NCI-H1417 treated with DMSO at 0.1 percent for 48 hours (cell line): ENCODE measurements at regions not wholly inside any gene's neighbourhood (a gene's known extent, or its start where the extent isn't known, plus 50 kb on each side); places are given as distances from the start of the nearest gene placed in this dataset.

Source experiments
- DNase-seq: peaks from one replicate; lab custom pipeline; 2025; lab: John Stamatoyannopoulos, UW

DNA sequence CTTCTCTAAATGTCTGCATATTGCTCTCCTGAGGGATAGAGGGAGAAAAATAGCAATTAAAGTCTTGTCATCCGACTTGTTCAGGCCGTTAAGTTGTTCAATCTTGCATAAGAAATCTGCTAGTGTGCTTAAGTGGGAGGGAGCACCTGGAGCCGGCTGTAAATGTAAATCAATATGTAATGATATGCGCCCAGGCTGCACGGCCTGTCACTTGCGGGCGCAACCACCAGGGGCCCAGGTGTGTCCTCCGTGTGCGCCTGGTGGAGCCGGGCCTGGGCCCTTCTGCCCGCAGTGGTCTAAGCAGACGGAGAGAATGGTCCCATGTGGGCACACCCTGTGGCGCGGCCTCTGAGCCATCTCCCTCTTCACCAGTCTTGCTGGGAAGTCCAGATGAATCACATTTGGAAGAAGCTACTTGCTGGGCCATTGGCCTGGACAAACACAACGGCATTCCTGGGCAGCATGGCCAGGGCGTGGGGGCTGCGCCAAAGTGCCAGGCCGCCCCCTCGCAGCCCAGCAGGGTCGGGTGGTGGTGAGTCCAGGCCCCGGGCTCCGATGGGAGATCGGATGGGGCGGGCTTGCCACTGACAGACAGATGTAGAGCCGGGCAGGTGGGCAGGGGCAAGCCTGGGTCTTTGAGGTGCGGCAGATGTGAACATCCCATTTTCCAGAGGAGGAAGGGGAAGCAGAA lies 193.3 kb upstream of the C14orf180 start:
- DNase-seq, result no peak

GRCh38 chr14:104387022-104388010 lies 192.2 kb upstream of the C14orf180 start:
- no peak for DNase-seq

DNA sequence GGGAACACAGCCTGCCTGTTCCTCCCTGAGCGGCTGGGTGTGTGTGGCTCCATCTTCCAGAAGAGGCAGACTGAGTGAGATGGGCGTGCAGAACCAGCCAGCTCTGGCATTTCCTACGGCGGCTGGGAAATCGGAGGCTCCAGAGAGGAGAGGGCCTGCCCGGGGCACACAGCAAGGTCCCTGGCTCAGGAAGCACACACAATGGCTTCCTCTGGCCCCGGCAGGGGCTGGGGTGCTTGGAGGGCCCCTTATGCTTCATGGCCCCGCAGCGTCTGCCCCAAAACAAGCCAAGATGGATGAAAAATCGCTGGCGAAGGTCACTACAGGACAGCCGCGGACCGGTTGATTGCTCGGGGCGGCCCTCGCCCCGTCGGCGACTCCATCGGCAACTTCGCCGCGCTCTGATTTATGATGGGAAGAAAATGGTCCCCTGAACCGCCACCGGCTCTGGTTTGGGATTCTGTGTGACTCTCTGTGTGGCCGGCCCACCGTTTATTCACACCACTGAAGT lies 191.5 kb upstream of the C14orf180 start:
- no peak for DNase-seq

DNA sequence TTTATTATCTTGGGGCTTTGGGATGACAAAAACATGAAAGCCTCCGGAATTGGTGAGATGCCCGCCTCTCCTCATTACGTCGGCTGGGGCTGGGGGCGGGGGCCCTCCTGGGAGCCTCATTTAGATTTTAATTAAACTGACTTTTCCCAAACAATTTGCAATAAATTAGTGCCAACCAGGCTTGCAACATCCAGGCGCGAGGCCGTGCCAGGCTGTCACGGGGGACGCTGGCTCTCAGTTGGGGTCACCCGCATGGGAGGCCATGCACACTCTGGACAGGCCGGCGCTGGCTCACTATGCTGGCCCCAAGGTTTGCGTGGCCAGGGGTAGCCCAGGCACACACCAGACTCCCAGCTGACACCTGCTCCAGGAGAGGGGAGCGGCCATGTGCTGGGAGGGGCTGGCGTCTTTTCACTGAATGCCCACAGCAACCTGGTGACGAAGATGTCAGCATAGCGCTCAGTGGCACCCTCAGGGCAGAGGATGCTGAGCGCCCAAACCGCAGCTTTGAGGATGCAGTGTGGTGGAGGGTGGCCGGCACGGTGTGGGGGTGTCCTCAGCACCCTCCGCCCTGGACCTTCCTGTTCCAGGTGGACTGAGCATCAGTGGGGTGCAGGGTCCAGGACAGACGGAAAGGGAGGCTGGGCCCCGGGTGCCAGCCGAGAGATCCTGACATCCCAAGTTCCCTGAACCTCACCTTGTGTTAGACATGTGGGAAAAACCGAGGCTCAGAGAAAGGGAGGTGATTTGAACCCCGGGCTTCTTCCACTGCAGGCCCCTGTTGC lies 190.8 kb upstream of the C14orf180 start:
- no peak for DNase-seq

- no peak for DNase-seq
These were observed 190.0 kb upstream of the C14orf180 start for GRCh38 chr14:104389326-104390220.

GRCh38 chr14:104390221-104390931 lies 189.2 kb upstream of the C14orf180 start:
- DNase-seq, result no peak

DNA sequence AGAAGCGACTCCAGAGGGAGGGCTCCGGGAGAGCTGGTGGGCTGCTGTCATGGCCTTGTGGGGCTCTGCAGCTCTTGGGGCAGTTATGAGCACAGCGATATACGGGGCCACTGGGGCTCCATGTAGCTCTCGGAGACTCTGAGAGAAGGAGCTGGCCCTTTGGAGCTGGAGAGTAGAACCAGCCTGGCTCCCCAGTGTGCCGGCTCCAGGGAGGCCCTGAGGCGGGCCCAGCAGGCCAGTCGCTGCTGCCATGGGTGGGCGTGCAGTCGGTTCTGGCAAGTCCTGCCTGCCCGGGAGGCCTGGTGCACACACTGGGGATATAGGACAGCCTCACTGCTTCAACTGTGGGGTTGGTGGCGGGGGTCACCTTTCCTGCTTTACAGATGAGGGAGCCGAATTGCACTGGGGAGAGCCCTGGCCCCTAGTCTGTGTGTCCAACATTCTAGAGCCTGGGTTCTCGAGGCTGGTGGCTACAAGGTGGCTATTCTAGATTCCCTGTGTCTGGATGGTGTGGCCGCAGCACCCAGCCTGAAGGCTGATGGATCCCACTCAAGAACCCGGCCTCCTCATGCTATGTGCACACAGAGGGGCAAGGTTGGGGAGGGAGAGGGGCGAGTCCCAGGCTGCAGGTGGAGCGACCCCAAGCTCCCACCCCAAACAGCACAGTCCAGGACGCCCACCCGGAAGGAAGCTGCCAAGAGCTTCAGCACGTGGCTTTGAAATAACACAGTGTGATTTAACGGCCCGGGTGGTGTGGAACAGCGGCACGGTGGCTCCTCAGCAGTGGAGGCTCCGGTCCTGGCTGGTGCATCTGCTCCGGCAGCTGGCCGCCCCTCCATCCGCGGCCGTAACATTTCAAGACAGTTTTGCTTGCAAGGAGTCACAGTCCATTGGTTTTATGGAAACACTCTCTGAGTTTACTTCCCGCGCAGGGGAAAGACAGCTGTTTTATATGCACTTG lies 188.3 kb upstream of the C14orf180 start:
- no peak for DNase-seq

DNA sequence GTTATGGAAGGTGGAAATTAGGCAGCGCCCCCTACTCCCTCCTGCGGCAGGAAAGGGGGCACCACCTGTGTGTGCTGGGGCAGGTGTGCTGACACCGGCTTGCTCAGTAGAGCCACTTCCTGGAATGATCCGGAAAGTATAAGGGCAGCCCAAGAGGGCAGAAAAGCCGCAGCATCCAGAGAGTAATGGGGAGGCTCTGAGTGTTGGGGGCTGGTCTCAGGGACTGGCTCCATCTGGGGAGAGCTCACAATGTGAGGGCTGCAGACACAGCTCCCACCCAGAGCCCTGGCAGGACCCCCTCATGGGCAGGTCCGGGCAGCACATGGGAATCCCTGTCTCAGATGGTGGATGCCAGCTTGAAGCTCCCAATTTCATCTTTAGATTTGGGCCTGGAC lies 187.6 kb upstream of the C14orf180 start:
- no peak for DNase-seq

GRCh38 chr14:104392396-104393198 lies 187.0 kb upstream of the C14orf180 start:
- no peak for DNase-seq

DNA sequence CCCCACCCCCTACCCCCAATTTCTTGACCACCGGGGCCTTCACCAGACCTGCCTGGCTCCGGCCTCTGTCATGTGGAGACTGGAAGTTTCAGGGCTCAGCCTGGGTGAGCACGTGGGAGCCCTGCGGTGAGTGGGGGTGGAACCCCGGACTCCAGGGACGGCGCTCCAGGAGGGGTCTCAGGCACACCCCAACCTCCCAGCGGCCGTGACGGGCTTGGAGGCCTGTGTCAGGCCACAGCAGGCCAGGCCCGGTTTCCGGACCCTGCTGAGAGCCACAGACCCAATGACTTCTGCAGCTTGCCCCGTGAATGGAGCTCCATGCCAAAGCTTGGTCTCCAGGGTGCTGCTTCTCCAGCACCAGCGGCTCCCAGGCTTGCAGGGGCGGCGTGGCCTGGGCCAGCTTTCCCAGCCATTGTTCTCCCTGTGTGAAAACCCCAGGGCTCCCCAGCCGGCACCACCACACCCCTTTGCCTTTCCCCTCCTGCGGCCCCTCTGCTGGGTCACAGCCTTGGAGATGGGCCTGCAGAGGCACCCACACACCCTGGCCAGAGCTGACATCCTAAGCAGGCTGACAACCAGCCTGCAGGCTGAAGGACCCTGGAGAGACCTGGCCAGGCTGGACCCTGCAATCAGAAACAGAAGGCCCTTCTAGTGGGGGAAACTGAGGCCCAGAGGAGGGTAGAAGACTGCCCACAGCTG lies 186.2 kb upstream of the C14orf180 start:
- DNase-seq, result no peak

DNA sequence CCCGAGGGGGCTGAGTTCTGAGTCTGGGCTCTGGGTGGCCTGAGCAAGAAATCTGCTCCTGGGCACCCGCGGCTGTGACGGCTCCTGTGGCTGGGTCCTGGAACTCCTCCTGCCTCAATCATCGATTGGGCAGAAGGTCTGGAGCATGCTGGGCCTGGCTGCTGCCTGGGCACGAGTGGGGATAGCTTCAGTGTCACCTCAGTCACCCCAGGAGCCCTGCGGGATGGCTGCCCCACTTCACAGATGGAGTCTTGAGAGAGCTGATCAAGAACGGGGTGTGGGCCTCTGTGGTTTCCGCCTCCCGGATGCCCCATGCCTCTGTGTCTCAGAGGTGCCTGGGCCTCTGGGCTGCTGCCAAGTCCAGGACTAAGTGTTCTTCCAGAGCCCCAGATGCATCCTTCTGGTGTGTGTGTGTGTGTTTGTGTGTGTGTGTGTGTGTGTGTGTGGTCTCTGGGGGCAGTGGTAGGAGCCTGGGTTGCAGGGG lies 185.6 kb upstream of the C14orf180 start:
- DNase-seq, result no peak

DNA sequence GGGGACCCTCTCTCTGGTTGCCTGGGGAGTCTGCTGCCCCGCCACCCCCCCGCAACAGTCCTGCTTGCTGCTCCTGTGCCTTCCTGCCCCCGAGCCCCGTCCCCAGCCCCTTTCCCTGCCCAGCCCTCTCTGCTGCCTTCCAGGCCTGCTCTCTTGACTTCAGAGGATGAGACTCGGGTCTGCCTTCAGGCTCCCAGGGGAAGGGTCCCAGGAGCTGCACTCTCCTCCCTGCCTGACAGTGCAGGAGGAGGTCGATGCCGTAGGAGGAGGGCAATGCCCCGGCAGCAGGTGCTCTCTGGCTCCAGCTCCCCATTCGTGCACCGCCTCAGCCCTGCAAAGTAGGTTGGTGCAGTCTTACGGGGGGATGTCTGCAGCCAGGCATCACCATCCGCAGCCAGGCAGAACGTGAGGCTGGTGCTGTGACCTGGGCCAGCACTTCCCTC lies 185.1 kb upstream of the C14orf180 start:
- no peak for DNase-seq

DNA sequence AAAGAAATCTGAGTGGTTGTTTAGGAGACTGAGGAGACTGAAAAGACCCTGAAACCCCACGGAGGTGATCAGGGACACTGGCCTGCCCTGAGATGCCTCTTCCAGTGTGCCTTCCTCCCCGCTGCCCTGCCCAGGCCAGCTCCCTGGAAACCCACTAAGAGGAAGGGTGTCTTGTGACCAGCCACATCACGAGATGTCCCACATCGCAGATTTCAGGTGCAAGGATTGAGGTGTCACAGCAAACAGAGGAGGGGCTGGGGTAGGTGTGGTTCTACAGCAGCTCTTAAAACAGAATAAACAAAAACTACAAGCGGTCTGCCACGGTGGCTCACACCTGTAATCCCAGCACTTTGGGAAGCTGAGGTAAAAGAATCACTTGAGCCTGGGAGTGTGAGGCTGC lies 184.3 kb upstream of the C14orf180 start:
- no peak for DNase-seq

DNA sequence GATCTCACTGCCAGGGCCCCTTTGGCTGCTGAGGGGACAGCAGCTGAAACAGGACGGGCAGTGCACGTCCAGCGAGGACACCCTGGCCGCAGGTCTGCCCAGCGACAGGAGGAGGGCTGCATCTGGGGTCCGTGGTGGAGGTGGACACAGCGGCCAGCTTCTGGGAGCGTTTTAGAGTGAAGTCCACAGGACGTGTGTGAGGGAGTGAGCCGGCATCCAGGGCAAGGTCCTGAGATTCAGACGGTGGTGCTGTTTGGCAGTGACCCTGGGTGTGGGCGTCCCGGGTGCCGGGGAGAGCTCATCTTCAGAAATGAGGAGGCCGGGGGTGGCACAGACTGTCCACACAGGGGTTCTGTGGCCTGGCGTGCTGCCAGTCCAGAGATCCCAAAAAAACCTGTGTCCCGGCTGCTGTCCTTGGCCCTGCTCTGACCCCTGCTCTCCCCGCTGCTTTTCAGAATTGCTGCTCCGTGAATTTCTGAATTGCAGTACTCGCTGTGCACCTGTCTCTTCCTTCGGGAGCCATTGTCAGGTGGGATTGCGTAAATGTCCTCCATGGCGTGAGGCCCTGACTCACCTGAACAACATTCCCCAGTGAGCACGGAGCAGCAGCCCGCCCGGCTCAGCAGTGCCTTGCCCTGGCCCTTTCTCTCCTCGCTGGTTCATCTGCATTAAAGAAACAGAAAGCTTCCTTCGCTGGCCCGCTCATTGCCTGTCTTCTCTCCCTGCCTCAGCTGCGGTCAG lies 183.5 kb upstream of the C14orf180 start:
- no peak for DNase-seq

DNA sequence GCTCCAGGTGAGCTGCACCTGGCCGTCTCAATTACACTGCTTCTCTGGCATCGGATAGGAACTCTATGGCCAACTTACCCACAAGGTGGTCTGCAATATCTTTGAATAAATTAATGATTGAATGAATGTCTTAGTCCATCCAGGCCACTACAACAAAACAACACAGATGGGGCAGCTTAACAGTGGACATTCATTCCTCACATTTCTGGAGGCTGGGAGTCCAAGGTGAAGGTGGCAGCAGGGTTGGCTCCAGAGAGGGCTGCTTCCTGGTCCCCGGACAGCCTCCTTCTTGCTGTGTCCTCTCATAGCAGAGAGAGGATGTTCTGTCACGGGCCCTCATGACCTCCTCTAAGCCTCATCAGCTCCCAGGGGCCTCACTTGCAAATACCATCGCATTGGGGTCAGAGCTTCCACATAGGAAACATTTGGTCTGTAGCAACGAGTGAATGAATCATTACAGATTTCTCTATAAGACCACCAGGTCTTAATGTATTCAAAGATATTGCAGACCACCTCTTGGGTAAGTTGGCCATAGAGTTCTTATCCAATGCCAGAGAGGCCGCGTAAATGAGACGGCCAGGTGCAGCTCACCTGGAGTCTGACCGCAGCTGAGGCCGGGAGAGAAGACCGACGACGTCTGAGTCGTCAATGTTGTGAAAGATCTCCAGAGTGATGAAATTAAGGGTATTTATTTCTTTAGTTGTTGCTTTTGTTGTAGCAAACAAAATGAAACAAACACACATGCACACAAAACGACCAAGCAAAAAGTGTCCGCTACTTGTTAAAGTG lies 182.7 kb upstream of the C14orf180 start:
- DNase-seq, result no peak

GRCh38 chr14:104397956-104398355 lies 181.6 kb upstream of the C14orf180 start:
- no peak for DNase-seq
